ENCODE measurements at regions not wholly inside any gene's neighbourhood (a gene's known extent, or its start where the extent isn't known, plus 50 kb on each side); places are given as distances from the start of the nearest gene placed in this dataset.

DNA sequence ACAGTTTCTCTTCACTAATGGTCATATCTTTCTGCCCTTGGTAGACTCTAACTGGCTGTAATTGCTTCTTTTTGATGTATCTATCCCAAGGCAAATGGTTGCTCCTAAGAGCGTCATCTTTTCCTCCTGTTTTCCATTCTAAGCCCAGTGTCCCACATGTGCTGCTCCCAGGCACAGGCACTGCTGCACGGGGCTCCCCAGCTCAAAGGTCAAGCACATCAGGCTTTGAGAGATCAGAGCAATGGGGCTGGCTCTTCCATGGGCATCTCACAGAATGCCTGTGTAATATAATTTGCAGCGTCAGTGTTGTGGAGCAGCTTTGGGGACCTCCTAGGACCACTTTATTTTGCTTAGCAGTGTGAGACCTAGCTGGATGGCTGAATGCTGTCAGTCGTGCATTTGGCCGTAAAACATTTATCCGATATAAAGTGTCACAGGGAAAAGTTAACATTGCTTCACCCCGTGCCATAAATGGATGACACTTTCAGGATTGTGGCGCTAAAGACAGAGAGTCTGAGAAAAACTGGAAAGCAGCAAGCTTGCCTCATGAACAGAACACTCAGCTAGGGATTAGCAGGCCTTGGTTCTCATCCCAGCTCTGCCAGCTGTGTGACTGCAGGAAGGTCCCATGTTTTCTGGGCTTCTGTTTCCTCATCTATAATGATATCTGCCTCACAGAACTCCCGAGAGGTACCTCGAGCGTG, 277.5 kb upstream of the TBL1XR1 start:
- Histone ChIP-seq H3K4me1 (ENCODE audit: insufficient read depth, low read length, poor library complexity, severe bottlenecking) (peaks cover 3% of the 10 kb centered on the region), H3K9me3 (ENCODE audit: low read depth, low read length, poor library complexity, severe bottlenecking) (no peaks in the 10 kb centered on the region), H3K27me3 (replicated peaks; ENCODE audit: insufficient read depth, low read depth, low read length, poor library complexity) (no peaks in the 10 kb centered on the region), H3K27ac (ENCODE audit: low read depth, low read length, poor library complexity, severe bottlenecking) (no peak overlapping the region), H3K36me3 (ENCODE audit: insufficient read depth, low read length, poor library complexity, severe bottlenecking) (no peaks in the 10 kb centered on the region), H3K4me3 (ENCODE audit: low read depth, low read length, poor library complexity, severe bottlenecking) (no peak overlapping the region)
- ChIA-PET POLR2A (ENCODE audit: low non-redundant PET) (no interaction called here), CTCF (no interaction called here)
- intact Hi-C loops (cut with micrococcal nuclease; ENCODE audit: unreplicated experiment) = no loop called here
- no peak for TF ChIP-seq EZH2 (IDR thresholded peaks at IDR 0.05; ENCODE audit: borderline replicate concordance, low read depth, low read length, poor library complexity, severe bottlenecking)
- TF ChIP-seq, protein P1, sequence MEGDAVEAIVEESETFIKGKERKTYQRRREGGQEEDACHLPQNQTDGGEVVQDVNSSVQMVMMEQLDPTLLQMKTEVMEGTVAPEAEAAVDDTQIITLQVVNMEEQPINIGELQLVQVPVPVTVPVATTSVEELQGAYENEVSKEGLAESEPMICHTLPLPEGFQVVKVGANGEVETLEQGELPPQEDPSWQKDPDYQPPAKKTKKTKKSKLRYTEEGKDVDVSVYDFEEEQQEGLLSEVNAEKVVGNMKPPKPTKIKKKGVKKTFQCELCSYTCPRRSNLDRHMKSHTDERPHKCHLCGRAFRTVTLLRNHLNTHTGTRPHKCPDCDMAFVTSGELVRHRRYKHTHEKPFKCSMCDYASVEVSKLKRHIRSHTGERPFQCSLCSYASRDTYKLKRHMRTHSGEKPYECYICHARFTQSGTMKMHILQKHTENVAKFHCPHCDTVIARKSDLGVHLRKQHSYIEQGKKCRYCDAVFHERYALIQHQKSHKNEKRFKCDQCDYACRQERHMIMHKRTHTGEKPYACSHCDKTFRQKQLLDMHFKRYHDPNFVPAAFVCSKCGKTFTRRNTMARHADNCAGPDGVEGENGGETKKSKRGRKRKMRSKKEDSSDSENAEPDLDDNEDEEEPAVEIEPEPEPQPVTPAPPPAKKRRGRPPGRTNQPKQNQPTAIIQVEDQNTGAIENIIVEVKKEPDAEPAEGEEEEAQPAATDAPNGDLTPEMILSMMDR (conservative IDR thresholded peaks at IDR 0.05; ENCODE audit: low read depth, low read length) = no peak
- DNase-seq (ENCODE audit: low spot score) = no peak
- no TSS peak for BruUV-seq (replicated peaks)

- no TSS peak for BruUV-seq (replicated peaks)
- TF ChIP-seq EZH2 (IDR thresholded peaks at IDR 0.05; ENCODE audit: borderline replicate concordance, low read depth, low read length, poor library complexity, severe bottlenecking) = no peak
- TF ChIP-seq, protein P1 (conservative IDR thresholded peaks at IDR 0.05; ENCODE audit: low read depth, low read length) = no peak
- DNase-seq (ENCODE audit: low spot score) = no peak
- H3K36me3 ChIP-seq (ENCODE audit: insufficient read depth, low read length, poor library complexity, severe bottlenecking) = no peaks in the 10 kb centered on the region
- ChIA-PET CTCF (no interaction called here), POLR2A (ENCODE audit: low non-redundant PET) (no interaction called here)
- no peaks in the 10 kb centered on the region for H3K27me3 ChIP-seq (replicated peaks; ENCODE audit: insufficient read depth, low read depth, low read length, poor library complexity)
- H3K4me3 ChIP-seq (ENCODE audit: low read depth, low read length, poor library complexity, severe bottlenecking) = no peak overlapping the region
- H3K4me1 ChIP-seq (ENCODE audit: insufficient read depth, low read length, poor library complexity, severe bottlenecking) = peaks cover 3% of the 10 kb centered on the region
- intact Hi-C loops (cut with micrococcal nuclease; ENCODE audit: unreplicated experiment) = no loop called here
- no peak overlapping the region for H3K27ac ChIP-seq (ENCODE audit: low read depth, low read length, poor library complexity, severe bottlenecking)
- H3K9me3 ChIP-seq (ENCODE audit: low read depth, low read length, poor library complexity, severe bottlenecking) = no peaks in the 10 kb centered on the region
These were observed 278.0 kb upstream of the TBL1XR1 start for GRCh38 chr3:177475356-177475665.

- intact Hi-C loops (cut with micrococcal nuclease; ENCODE audit: unreplicated experiment) = no loop called here
- Histone ChIP-seq H3K27me3 (replicated peaks; ENCODE audit: insufficient read depth, low read depth, low read length, poor library complexity) (no peaks in the 10 kb centered on the region), H3K27ac (ENCODE audit: low read depth, low read length, poor library complexity, severe bottlenecking) (no peak overlapping the region), H3K36me3 (ENCODE audit: insufficient read depth, low read length, poor library complexity, severe bottlenecking) (no peaks in the 10 kb centered on the region), H3K9me3 (ENCODE audit: low read depth, low read length, poor library complexity, severe bottlenecking) (no peaks in the 10 kb centered on the region), H3K4me3 (ENCODE audit: low read depth, low read length, poor library complexity, severe bottlenecking) (no peak overlapping the region), H3K4me1 (ENCODE audit: insufficient read depth, low read length, poor library complexity, severe bottlenecking) (peaks cover 3% of the 10 kb centered on the region)
- POLR2A ChIA-PET (ENCODE audit: low non-redundant PET) = no interaction called here
- no peak for DNase-seq (ENCODE audit: low spot score)
- CTCF ChIA-PET = interaction anchor here (0.7 kb wide), 1 partner anchor 455 kb away, joined by 4 read pairs; no protein-coding TSS in a partner anchor
- no peak for TF ChIP-seq EZH2 (IDR thresholded peaks at IDR 0.05; ENCODE audit: borderline replicate concordance, low read depth, low read length, poor library complexity, severe bottlenecking)
- TF ChIP-seq, protein P1 (conservative IDR thresholded peaks at IDR 0.05; ENCODE audit: low read depth, low read length) = no peak
- no TSS peak for BruUV-seq (replicated peaks)
These were observed 279.2 kb upstream of the TBL1XR1 start for GRCh38 chr3:177476495-177476894.

Data from A673 (cell line).